SU-DHL-6 (cell line): ENCODE measurements at regions not wholly inside any gene's neighbourhood (a gene's known extent, or its start where the extent isn't known, plus 50 kb on each side); places are given as distances from the start of the nearest gene placed in this dataset.

Experiments
- EZH2phosphoT487 ChIP-seq: fragments of 200-600 bp; sonication (generic), shearing (Covaris generic); conservative IDR thresholded peaks from 2 replicates; pipeline ENCODE4 v1.6.1; 2018; ENCODE audit warnings: mild to moderate bottlenecking, antibody characterized with exemption, low read length, moderate library complexity, mixed read lengths
- TF ChIP-seq, protein P1 (sequence below): fragments of 200-600 bp; sonication (generic); IDR thresholded peaks from one replicate; pipeline ENCODE4 v1.5.1; 2017; ENCODE audit warnings: antibody characterized with exemption, mild to moderate bottlenecking, low read length, moderate library complexity; ENCODE audit not compliant: insufficient read depth, poor library complexity, severe bottlenecking

GRCh38 chr5:82425591-82425990 is 147.4 kb upstream of the RPS23 start:
- TF ChIP-seq, protein P1, sequence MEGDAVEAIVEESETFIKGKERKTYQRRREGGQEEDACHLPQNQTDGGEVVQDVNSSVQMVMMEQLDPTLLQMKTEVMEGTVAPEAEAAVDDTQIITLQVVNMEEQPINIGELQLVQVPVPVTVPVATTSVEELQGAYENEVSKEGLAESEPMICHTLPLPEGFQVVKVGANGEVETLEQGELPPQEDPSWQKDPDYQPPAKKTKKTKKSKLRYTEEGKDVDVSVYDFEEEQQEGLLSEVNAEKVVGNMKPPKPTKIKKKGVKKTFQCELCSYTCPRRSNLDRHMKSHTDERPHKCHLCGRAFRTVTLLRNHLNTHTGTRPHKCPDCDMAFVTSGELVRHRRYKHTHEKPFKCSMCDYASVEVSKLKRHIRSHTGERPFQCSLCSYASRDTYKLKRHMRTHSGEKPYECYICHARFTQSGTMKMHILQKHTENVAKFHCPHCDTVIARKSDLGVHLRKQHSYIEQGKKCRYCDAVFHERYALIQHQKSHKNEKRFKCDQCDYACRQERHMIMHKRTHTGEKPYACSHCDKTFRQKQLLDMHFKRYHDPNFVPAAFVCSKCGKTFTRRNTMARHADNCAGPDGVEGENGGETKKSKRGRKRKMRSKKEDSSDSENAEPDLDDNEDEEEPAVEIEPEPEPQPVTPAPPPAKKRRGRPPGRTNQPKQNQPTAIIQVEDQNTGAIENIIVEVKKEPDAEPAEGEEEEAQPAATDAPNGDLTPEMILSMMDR, result no peak
- TF ChIP-seq EZH2phosphoT487, result no peak
